Fibroblast of the conjunctiva (primary cell): ENCODE measurements at regions not wholly inside any gene's neighbourhood (a gene's known extent, or its start where the extent isn't known, plus 50 kb on each side); places are given as distances from the start of the nearest gene placed in this dataset.

Experiments
- DNase-seq: peaks from one replicate; pipeline ENCODE4 v3.0.0-alpha.2; 2010; ENCODE audit warnings: low read depth

DNA sequence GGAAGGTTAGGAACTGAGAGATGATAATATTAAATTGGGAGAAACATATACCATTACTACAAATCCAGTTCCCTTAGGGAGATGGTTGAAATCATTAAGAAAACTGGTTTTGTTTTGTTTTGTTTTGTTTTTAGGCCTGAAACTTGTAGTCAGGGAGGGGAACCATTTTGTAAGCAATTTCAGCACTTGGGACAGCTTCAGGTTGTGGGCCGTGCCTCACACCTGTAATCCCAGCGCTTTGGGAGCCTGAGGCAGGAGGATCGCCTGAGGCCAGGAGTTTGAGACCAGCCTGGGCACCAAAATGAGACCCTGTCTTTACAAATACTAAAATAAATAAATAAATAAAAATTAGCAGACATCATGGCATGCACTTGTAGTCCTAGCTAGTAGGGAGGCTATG is 694.3 kb upstream of the NR5A2 start:
- no peak for DNase-seq

DNA sequence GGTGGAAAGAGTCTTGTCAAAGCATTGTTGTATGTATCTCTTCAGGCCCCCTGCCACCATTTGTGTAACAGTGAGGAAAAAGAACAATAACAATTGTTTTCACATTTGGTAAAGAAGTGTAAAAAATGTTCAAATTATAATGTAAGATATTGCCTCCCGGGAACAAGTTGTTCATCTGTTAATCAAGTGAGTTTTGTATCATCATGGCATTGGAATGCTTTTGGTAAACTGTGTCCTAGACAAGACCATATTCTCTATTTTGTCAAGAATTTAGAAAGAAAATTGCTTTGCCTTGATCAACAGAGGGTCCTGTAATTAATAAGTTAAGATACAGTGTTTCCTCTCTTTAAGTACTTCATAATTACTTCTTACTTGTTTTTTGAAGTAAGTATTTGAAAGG is 692.0 kb upstream of the NR5A2 start:
- no peak for DNase-seq

DNA sequence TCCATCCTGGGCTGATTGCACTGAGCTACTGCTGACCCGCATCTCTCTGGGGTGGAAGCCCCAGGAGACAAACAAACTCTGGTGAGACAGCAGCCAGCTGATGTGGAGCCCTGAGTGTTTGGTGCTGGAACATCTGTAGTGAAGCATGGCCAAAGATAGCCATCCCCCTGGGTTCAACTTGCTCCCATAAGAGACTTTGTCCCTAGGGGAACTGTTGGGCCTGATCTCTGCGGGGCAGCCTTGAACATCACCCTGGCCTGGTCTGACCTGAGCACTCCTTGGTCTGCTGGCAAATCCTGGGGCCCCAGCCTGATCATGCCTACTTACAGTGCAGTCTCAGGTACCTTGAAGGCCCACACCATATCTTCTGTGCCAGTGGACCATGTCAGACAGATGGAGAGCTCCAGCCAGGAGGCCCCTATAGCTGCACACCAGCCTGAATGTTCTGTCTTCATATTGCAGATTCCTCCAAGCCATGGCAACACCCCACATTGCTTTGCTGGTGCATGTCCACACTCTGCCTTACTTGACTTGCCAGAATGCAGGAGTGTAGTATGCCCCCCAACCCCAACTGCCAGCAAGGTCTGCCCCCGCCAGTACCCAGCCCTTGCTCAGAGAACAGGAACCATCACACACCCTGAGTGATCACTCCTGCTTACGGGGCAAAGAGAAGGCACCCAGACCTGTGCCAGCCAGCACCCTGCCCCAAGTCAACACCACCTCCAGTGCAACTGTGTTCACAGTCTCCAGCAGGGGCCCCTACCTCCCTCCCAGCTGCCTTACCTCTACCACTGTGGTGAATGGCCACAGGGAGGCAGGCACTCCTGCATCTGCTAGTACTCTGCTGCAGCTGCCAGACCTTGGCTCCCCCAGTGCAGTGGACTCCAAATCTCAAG is 690.5 kb upstream of the NR5A2 start:
- no peak for DNase-seq

DNA sequence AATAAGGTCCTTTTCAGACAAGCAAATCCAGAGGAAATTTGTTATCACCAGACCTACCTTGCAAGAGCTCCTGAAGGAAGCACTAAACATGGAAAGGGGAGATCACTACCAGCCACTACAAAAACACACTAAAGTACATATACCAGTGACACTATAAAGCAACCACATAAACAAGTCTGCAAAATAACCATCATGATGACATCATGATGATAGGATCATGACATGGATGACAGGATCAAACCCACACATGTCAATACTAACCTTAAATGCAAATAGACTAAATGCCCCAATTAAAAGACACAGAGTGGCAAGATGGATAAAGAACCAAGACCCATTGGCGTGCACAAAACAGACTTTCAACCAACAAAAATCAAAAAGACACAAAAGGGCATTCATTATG is 688.8 kb upstream of the NR5A2 start:
- no peak for DNase-seq

DNA sequence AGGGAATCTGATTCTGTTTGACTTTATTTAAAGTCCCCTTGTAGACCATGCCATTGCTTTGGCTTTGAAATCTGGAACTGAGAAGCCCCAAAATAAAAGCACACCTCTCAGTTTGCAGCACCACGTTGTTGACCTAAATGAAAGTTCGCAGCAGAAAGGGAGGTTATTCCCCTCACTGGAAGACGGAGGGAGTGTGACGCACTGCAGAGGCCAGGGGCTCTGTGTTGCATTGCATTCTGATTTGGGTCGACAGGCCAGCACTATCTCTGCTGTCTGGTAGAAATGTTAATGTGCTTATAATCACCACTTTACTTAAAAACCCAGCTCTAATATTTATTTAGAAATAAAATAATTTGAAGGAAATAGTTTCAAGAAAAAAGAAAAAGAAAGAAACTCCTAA is 675.2 kb upstream of the NR5A2 start:
- DNase-seq: no peak

DNA sequence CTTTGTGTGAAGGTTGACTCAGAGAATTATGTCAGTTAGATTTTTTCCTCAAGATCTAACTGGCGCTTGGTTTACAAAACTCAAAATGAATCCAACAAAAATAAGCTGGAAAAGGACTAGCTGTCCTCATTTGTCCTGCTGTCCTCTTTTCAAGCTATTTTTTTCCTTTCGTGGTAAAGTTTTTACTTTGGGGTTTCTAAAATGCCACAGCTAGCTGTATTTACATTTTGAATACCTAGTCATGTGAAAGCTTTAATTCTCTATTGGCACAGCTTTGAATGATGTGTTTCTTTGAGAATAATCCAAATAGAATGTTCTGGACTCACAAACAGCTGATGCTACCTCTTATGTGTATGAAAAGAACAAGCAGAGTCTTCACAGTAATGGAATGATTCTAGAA is 673.6 kb upstream of the NR5A2 start:
- no peak for DNase-seq

DNA sequence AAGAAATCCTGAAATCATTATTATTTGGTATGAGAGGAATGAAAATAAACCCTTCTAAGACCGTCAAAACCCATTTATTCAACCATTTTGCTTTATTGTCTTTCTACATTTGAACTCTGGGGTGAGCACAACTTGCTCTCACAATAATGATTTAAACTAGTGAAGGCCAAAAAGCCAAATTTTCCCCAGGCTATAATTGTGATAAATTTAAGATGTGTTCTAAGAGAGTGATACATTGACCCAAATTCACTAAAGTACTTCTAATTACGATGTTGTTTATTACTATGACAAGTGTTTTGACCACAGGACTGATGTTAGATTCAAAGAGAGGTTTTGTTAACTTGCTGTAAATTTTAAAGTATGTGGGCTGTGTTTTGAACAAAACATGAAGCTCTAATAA is 670.9 kb upstream of the NR5A2 start:
- no peak for DNase-seq

DNA sequence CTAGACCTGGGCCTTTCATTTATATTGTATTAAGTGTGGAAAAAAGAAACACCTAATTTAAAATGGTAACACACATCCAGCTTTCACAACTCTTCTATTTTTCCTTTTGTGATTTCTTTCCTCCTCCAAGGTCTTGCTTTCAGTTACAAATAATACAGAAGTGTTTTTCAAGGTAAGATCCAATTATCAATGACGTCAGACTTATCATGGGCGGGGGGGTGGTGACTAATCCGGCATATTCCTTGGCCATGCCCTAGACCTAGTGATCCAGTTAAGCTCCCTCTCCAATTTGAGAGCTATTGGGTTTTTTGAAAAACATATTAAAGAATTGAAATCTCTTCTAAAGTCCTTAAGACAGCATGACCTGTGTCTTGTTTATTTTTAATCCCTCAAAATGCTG is 669.9 kb upstream of the NR5A2 start:
- no peak for DNase-seq

DNA sequence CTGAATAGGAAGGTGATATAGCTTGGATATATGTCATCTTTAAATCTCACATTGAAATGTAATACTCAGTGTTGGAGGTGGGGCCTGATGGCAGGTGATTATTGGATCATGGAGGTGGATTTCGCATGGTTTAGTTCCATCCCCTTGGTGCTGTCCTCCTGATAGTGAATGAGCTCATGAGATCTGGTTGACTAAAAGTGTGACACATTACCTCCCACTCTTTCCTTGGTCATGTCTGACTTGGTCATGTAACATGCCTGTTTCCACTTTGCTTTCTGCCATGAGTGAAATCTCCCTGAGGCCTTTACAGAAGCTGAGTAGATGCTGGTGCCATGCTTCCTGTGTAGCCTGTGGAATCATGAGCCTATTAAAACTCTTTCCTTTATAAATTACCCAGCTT is 664.5 kb upstream of the NR5A2 start:
- no peak for DNase-seq

DNA sequence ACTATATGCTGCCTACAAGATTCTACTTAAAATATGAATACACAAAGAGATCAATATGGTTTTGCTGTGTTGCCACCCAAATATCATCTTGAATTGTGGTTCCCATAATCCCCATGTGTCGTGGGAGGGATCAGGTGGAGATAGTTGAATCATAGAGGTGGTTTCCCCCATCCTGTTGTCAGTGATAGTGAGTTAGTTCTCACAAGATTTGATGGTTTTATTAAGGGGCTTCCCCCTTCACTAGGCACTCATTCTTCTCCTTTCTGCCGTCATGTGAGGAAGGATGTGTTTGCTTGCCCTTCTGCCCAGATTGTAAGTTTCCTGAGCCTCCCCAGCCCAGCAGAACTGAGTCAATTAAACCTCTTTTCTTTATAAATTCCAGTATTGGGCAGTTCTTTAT is 654.4 kb upstream of the NR5A2 start:
- DNase-seq: no peak

DNA sequence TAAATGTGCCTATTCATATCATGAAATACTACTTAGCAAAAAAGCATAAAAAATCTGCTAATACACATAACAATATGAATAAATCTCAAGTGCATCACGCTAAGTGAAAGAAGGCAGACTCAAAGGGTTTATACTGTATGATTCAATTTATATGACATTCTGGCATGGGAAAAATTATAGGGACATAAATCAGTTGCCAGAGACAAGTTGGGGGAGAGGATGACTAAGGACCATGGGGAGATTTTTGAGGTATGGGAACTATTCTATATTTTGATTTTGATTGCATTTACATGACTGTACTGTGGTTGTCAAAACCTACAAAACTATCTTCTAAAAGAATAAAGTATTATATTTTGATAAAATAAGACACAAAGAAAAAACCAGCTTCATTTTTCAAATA is 650.3 kb upstream of the NR5A2 start:
- no peak for DNase-seq

DNA sequence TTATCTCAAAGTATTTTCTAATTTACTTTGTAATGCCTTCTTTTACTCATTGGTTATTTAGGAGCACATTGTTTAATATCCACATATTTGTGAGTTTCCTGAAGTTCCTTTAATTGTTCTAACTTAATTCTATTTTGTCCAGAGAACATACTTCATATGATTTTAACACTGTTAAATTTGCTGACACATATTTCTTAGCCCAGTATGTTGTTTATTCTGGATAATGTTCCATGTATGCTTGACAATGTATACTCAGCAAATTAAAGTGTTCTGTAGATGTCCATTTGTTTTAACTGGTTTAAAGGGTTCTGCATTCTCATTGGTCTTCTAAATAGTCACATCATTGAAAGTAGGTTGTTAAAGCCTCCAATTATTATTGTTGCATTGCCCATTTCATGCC is 643.7 kb upstream of the NR5A2 start:
- no peak for DNase-seq

DNA sequence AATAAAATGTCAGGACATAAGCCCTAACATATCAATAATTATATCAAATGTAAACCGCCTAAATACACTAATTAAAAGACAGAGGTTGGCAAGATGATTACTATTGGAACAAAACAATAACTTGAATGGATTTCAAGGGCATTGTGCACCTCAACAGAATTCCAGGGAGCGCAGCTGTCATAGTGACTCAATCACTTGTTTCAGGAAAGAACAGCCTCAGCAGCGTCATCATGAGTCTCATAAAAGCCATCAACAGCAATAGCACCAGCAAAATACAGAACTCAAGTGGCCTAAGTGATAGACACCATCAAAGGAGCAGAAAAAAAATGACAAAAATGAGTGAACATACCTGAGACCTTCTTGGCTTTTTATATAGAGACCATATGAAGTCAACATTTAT is 632.7 kb upstream of the NR5A2 start:
- no peak for DNase-seq

DNA sequence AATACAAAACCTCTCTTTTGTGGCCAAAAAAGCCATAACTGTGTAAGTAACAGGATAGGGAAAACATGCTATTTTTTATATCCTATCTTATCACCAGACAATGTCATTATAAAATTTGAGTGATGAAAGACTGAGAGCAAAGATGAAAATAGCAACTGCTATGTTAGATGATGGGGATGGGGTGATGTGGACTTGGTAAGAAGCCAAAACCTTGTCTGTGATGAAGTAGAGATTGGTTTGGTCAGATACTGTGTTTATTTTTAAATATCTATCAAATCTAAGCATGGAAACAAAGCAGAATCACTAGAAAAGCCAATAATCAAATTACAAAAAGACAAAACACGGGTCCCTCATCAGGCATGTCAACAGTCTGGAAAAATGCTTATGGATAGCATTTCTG is 631.1 kb upstream of the NR5A2 start:
- DNase-seq: no peak

DNA sequence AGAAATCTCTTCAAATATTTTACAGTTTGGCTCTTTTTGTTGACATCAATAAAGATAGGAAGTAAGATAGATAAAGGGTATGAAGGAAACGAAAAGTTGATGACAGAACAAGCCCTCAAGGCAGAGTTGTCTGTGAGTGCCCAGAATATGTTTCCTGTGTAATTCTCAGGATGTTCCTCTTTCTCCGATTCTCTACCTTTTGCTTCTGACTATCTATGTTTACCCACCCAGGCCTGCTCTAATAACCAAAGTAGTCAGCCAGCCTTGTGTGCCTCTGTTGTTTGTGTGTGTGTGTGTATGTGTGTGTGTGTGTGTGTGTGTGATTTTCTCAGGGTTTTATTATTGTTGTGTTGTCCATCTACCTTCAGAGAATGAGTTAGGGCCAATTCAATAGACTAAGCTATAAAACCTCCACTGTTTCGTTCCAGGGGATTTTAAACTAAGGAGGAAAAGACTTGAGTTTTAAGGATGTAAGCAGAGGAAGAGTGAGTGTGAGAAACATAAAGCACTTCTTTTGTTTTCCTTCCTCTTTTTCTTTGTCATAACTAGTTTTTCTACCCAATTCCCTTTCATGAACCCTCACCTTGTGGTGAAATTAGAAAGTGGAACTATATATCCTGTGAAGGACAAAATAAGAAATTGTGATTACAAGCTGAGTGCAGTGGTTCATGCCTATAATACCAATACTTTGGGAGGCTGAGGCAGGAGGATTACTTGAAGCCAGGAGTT is 627.4 kb upstream of the NR5A2 start:
- no peak for DNase-seq

DNA sequence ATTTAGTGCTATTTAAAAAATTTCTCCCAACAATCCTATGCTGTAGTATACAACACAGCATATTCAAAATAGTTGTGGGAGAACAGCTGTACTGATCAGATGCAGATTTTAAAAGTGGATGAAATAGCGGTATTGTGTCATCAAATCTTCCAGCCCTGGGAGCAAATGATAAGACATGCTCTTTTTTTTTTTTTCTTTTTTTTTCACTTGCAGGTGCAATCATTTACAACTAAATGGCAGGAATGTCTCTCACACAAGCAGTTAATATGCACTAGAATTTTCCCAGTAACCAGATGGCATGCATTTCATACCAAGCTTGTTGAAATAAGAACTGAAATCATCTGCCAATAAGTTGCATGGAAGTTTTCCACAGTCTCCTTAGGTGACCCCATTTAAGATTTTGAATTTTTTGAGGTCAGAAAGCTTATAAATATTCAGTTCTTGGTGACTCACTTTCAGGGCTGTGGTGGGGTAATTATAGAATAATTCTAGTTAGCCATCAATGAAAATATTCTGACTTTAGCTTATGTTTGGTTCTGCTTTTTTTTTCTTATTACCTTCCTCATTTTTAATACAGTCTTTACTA is 623.9 kb upstream of the NR5A2 start:
- DNase-seq: peak; percentile 72

DNA sequence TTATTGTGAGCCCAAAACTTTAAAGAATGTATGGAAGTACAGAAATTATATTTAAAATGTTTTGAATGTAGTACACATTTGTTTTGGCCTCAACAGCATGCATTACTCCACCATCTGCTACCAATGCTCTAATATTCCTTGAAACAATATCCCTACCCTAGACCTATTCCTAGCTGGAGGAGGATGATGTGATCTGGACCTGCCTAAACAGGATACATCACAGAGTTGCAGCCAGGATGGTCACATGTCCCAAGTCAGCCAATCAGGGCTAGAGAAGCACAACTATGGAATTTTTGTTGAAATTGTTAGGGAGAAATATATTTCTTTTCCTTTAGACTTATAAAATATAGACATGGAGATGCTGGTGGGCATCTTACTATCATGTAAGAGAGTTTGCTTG is 623.3 kb upstream of the NR5A2 start:
- DNase-seq: peak; percentile 35

DNA sequence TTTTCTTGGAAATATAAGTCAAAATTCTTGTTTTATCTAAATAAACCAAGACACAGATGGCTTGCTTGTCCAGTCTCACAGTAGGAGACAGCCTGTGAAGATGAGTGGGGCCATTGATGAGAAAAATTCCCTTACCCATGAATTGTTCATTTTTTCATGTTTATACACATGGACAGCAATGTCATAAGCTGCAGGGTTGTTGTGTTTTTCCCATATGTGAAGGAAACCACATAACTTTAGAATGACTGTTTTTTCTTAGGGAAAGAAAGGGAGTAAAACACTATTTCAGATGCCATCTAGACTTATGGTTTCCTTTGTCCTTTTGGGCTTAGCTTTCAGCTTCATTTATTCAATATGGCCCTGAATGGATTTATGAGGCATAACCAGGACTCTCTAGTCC is 622.5 kb upstream of the NR5A2 start:
- no peak for DNase-seq

DNA sequence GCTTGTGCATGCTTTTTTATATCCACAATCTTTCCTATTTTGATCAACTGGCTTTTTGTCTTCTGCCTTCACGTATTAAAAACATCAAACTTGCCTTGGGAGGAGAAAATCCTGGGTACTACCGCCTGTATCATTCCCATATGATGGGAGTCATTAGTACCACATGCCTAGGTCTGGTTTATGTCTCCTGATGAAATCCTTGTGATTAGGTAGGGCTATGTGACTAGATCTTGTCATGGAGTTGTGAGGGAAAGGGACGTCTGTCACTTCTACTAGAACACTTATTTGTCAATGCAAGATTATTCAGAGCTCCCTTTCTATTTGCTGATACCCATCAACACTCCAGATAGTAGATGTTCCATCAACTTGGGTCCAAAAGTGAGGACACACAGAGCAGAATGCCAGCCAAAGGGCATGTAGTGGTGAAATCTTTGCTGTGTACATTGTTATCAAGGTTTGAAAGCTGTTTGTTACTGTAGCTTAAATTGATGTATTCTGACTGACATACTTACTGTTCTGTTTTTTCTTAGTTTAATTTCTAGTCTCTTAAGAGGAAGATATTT is 621.8 kb upstream of the NR5A2 start:
- DNase-seq: no peak

DNA sequence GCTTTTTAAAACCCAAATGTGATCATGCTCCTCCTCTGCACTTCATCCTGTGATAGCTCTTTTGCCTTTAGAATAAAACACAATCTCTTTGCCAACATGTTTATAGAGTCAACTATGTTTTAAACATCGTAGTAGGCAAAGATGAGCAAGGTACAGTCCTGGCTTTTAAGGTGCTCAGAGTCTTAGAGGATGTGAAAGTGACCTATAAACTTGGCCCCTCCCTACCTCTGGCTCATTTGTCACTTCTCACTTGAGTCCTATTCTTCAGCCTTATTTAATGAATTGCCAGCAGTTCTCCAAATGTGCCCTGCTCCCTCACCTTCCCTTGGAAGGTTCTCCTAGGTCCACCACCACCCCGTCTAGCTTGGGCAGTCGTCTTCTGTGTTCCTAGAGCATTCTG is 617.0 kb upstream of the NR5A2 start:
- no peak for DNase-seq

DNA sequence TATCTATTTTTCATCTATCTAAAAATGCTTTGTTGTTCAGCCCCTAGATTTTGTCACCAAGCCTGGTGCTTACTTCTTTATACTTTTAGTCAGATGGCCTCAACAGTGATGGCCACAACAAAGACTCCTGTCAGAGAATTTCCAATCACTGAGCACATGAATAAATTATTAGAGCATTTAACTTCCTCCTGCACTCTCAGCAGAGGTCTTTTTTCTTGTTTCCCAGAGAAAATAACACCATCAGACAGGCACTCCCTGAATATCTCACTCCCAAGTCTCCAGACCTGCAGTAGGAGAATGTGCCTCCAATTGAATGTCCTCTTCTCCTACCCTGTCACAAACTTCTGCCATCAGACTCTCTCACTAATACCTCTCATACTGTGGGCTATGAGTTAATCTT is 616.0 kb upstream of the NR5A2 start:
- DNase-seq: no peak

DNA sequence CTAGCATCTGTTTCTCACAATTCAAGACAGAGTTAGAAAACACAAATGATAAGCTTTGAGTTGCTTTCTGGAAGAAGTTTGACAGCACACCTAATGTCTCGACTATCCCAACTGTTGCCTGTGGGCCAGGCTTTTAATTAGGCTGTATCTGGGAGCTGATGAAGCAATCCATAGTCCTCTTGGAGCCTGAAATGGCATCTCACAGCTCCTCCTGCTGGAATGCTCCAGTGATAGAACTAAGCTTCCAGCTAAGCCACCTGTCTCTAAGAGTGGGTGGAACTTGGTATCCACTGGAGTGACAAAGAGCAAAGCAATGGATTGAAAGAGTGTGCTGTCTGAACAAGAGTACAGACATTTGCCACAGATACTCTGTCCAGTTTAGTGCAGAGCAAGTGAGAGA is 605.3 kb upstream of the NR5A2 start:
- DNase-seq: no peak

DNA sequence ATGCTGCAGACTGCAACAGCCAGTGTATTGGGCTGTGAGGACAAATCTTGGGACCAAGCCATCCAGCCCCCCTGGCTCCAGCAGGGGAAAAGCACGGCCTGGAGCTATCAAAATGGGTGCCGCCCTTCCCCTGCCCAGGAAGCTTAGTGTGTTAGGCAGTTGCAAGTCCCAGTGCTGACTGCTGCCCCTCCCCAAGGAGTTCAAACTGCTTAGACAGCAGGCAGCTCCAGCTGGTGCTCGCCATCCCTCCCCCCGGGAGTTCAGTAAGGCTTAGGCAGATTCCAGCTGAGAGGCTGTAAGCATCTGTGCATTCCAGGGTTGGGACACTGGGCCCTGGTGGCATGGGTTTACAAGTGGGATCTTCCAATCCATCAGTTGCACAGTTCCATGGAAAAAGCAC is 579.6 kb upstream of the NR5A2 start:
- no peak for DNase-seq
